ENCODE measurements at regions not wholly inside any gene's neighbourhood (a gene's known extent, or its start where the extent isn't known, plus 50 kb on each side); places are given as distances from the start of the nearest gene placed in this dataset.

DNA sequence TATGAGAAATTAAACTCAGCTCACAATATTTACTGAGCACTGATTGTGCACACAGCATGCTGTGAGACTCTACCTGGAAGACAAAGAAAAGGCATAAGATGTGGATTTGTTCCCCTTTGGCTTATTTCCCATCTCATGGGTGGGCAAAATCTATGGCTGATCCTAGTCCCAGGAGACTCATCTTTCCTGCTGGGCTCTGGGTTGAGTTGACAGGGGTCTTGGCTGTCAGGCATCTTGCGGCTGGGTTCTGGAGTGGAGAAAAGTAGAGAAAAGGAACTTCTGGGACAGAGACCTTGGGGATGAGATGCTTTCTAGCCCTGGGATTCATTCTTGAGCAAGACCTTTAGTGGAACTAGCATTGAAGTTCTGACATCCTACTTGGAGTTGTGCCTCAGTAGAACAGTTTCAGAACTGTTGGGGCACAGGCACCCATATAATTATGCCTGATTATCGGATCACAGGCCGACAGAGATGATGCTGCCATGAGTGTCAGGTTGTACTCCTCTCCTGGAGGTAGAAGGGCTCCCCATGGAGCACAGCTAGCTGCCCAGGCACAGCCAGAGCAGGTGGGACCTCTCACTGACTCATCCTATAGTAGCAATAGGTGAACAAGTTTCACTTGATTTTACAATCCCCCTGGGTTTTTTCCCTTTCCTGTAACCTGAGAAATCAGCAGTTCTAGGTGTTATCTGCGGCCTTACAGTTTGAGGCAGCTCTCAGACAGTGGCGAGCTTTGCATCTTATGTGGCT lies 260.9 kb downstream of the CYRIA start (continued):
- TF ChIP-seq MAFK (IDR thresholded peaks at IDR 0.05; ENCODE audit: low read depth, low read length) (no peak), RFX5 (IDR thresholded peaks at IDR 0.05; ENCODE audit: borderline replicate concordance, low read depth, low read length) (no peak), NANOG (IDR thresholded peaks at IDR 0.05; ENCODE audit: insufficient read depth, low read depth, low read length, poor library complexity, severe bottlenecking) (no peak), EP300 (IDR thresholded peaks at IDR 0.05; ENCODE audit: borderline replicate concordance in 1 of 2, low read depth in 2 of 2, low read length in 2 of 2) (no peak)

All from H1 (cell line).